ENCODE measurements at regions not wholly inside any gene's neighbourhood (a gene's known extent, or its start where the extent isn't known, plus 50 kb on each side); places are given as distances from the start of the nearest gene placed in this dataset.
A peak's percentile ranks its signal among the peaks of the same experiment; 100 is the strongest.
"Not testable (repeated sequence)": the region's sequence is repeated elsewhere in the genome, so short reads cannot be mapped to it uniquely, and the experiment has no call there.

GRCh38 chr2:217618744-217619143 is 384.1 kb downstream of the TNS1 start:
- no peak for DNase-seq

GRCh38 chr2:217617616-217618022 is 385.2 kb downstream of the TNS1 start:
- no peak for DNase-seq

- no peak for DNase-seq
These were observed 385.9 kb downstream of the TNS1 start for GRCh38 chr2:217616936-217617335.

GRCh38 chr2:217615171-217615570 is 387.6 kb downstream of the TNS1 start:
- no peak for DNase-seq

GRCh38 chr2:217614498-217614897 is 388.3 kb downstream of the TNS1 start:
- peak; percentile 3 for DNase-seq

- DNase-seq: no peak
These were observed 388.7 kb downstream of the TNS1 start for GRCh38 chr2:217614096-217614495.

GRCh38 chr2:217612920-217613319 is 389.9 kb downstream of the TNS1 start:
- no peak for DNase-seq

GRCh38 chr2:217612211-217612610 is 390.6 kb downstream of the TNS1 start:
- DNase-seq: no peak

GRCh38 chr2:217611626-217612127 is 391.1 kb downstream of the TNS1 start:
- DNase-seq: no peak

GRCh38 chr2:217611056-217611455 is 391.7 kb downstream of the TNS1 start:
- DNase-seq: no peak

GRCh38 chr2:217610401-217610814 is 392.4 kb downstream of the TNS1 start:
- DNase-seq: peak; percentile 43

GRCh38 chr2:217609952-217610351 is 392.8 kb downstream of the TNS1 start:
- DNase-seq: no peak

- no peak for DNase-seq
These were observed 396.5 kb downstream of the TNS1 start for GRCh38 chr2:217606296-217606695.

GRCh38 chr2:217604527-217605194 is 398.1 kb downstream of the TNS1 start:
- no peak for DNase-seq

GRCh38 chr2:217601601-217602000 is 401.2 kb downstream of the TNS1 start:
- DNase-seq: no peak

GRCh38 chr2:217599906-217600305 is 402.9 kb downstream of the TNS1 start:
- DNase-seq: no peak

GRCh38 chr2:217597681-217598080 is 405.1 kb downstream of the TNS1 start:
- DNase-seq: no peak

- no peak for DNase-seq
These were observed 405.6 kb downstream of the TNS1 start for GRCh38 chr2:217597145-217597544.

- DNase-seq: no peak
These were observed 409.1 kb downstream of the TNS1 start for GRCh38 chr2:217593732-217594131.

- no peak for DNase-seq
These were observed 414.5 kb downstream of the TNS1 start for GRCh38 chr2:217588266-217588665.

- DNase-seq: no peak
These were observed 417.4 kb downstream of the TNS1 start for GRCh38 chr2:217585362-217585761.

GRCh38 chr2:217580407-217580806 is 422.4 kb downstream of the TNS1 start:
- DNase-seq: not testable (repeated sequence)

GRCh38 chr2:217573571-217573970 is 429.2 kb downstream of the TNS1 start:
- no peak for DNase-seq

- DNase-seq: no peak
These were observed 432.4 kb downstream of the TNS1 start for GRCh38 chr2:217570394-217570793.
